Spleen (tissue), 7 donors: ENCODE measurements at regions not wholly inside any gene's neighbourhood (a gene's known extent, or its start where the extent isn't known, plus 50 kb on each side); places are given as distances from the start of the nearest gene placed in this dataset.
"Not testable (repeated sequence)": the region's sequence is repeated elsewhere in the genome, so short reads cannot be mapped to it uniquely, and the experiment has no call there.

Experiments
- POLR2AphosphoS5 ChIP-seq, 3 donors: sonication (generic); formaldehyde crosslinking; IDR thresholded peaks; one replicate each; pipeline ENCODE4 v1.5.1; 2017; ENCODE audit warnings: antibody characterized with exemption in 3 of 3
- TF ChIP-seq, protein P1 (sequence below), 11 experiments: fragments of 200-600 bp in 7 of 11; fragments of 450-650 bp in 4 of 11; sonication (generic) in 4 of 11; IDR thresholded peaks in 8 of 11; conservative IDR thresholded peaks in 3 of 11; 1 replicate in 7 of 11; 2 replicates in 4 of 11; pipeline versions ENCODE4 v1.4.0 to v1.8.0; 2016 to 2021; ENCODE audit warnings: antibody characterized with exemption in 11 of 11, inconsistent platforms in 4 of 11, mild to moderate bottlenecking in 1 of 11
- donor health status: DM: no; HTN: no; CAD: no; lungs with moderate emphysema.
- donor health status: DM: no; HTN: no; CAD: no.
- donor health status: DM: no; HTN: no; CAD: no.

GRCh38 chr6:34640074-34640849, 56.3 kb downstream of the ILRUN start:
- TF ChIP-seq, protein P1, sequence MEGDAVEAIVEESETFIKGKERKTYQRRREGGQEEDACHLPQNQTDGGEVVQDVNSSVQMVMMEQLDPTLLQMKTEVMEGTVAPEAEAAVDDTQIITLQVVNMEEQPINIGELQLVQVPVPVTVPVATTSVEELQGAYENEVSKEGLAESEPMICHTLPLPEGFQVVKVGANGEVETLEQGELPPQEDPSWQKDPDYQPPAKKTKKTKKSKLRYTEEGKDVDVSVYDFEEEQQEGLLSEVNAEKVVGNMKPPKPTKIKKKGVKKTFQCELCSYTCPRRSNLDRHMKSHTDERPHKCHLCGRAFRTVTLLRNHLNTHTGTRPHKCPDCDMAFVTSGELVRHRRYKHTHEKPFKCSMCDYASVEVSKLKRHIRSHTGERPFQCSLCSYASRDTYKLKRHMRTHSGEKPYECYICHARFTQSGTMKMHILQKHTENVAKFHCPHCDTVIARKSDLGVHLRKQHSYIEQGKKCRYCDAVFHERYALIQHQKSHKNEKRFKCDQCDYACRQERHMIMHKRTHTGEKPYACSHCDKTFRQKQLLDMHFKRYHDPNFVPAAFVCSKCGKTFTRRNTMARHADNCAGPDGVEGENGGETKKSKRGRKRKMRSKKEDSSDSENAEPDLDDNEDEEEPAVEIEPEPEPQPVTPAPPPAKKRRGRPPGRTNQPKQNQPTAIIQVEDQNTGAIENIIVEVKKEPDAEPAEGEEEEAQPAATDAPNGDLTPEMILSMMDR (IDR thresholded peaks at IDR 0.05 in 8 of 11, conservative IDR thresholded peaks at IDR 0.05 in 3 of 11): not testable (repeated sequence)
- not testable (repeated sequence) for TF ChIP-seq POLR2AphosphoS5 (IDR thresholded peaks at IDR 0.05)
